Central memory CD8-positive, alpha-beta T cell (primary cell): ENCODE measurements at regions not wholly inside any gene's neighbourhood (a gene's known extent, or its start where the extent isn't known, plus 50 kb on each side); places are given as distances from the start of the nearest gene placed in this dataset.
"Not testable (repeated sequence)": the region's sequence is repeated elsewhere in the genome, so short reads cannot be mapped to it uniquely, and the experiment has no call there.

Experiments
- ATAC-seq: fragments of 150-1000 bp; cut with Tn5 transposase; replicated peaks from 2 replicates; pipeline ENCODE4 v1.10.0; 2022; ENCODE audit warnings: mild to moderate bottlenecking, moderate FRiP score, moderate number of reproducible peaks; ENCODE audit not compliant: poor library complexity, severe bottlenecking; ENCODE audit errors: extremely low read depth
- DNase-seq, 2 donors: peaks; one replicate each; pipeline ENCODE4 v3.0.0; 2021; ENCODE audit warnings: low spot score in 2 of 2
- H3K27ac Mint-ChIP-seq: one replicate; pipeline ENCODE4 v1.8.0; 2022; ENCODE audit warnings: low read depth, mild to moderate bottlenecking, moderate library complexity, mixed read lengths
- H3K27me3 Mint-ChIP-seq: one replicate; pipeline ENCODE4 v1.8.0; 2022; ENCODE audit warnings: mixed read lengths
- H3K36me3 Mint-ChIP-seq: one replicate; pipeline ENCODE4 v1.8.0; 2022; ENCODE audit warnings: mild to moderate bottlenecking, moderate library complexity, mixed read lengths; ENCODE audit not compliant: insufficient read depth
- H3K4me1 Mint-ChIP-seq: one replicate; pipeline ENCODE4 v1.8.0; 2022; ENCODE audit warnings: mixed read lengths
- H3K4me3 Mint-ChIP-seq: one replicate; pipeline ENCODE4 v1.8.0; 2022; ENCODE audit warnings: mild to moderate bottlenecking, moderate library complexity, mixed read lengths
- H3K9me3 Mint-ChIP-seq: one replicate; pipeline ENCODE4 v1.8.0; 2022; ENCODE audit warnings: mixed read lengths

- DNase-seq (no peak), ATAC-seq (no peak)
- Mint-ChIP-seq H3K27me3 (peaks cover 10% of the 10 kb centered on the region), H3K4me1 (no peaks in the 10 kb centered on the region), H3K27ac (no peak overlapping the region), H3K9me3 (peaks cover 29% of the 10 kb centered on the region), H3K4me3 (no peak overlapping the region), H3K36me3 (no peaks in the 10 kb centered on the region)
Observed at GRCh38 chr19:29154163-29154562, 58.8 kb downstream of the UQCRFS1 start.

GRCh38 chr19:29145756-29146155 lies 67.2 kb downstream of the UQCRFS1 start:
- H3K4me3 Mint-ChIP-seq, result no peak overlapping the region
- peaks cover 2% of the 10 kb centered on the region for H3K36me3 Mint-ChIP-seq
- ATAC-seq (no peak), DNase-seq (no peak)
- H3K27ac Mint-ChIP-seq, result no peak overlapping the region
- H3K9me3 Mint-ChIP-seq, result peaks cover 7% of the 10 kb centered on the region
- no peaks in the 10 kb centered on the region for H3K4me1 Mint-ChIP-seq
- peaks cover 36% of the 10 kb centered on the region for H3K27me3 Mint-ChIP-seq

- DNase-seq (no peak), ATAC-seq (no peak)
- Mint-ChIP-seq H3K36me3 (peaks cover 2% of the 10 kb centered on the region), H3K4me1 (no peaks in the 10 kb centered on the region), H3K4me3 (no peak overlapping the region), H3K9me3 (peaks cover 5% of the 10 kb centered on the region), H3K27ac (no peak overlapping the region), H3K27me3 (peaks cover 36% of the 10 kb centered on the region)
Observed at GRCh38 chr19:29143183-29143582, 69.8 kb downstream of the UQCRFS1 start.

GRCh38 chr19:29139227-29139626 lies 73.7 kb downstream of the UQCRFS1 start:
- Mint-ChIP-seq H3K4me1 (no peaks in the 10 kb centered on the region), H3K9me3 (peaks cover 24% of the 10 kb centered on the region), H3K36me3 (peaks cover 2% of the 10 kb centered on the region), H3K27me3 (peaks cover 40% of the 10 kb centered on the region), H3K4me3 (no peak overlapping the region), H3K27ac (no peak overlapping the region)
- ATAC-seq (no peak), DNase-seq (no peak)

- DNase-seq, H3K36me3 Mint-ChIP-seq, ATAC-seq, H3K4me3 Mint-ChIP-seq, H3K27ac Mint-ChIP-seq, H3K4me1 Mint-ChIP-seq: not testable (repeated sequence)
- peaks cover 30% of the 10 kb centered on the region for H3K9me3 Mint-ChIP-seq
- H3K27me3 Mint-ChIP-seq, result peaks cover 34% of the 10 kb centered on the region
Observed at GRCh38 chr19:29138206-29138605, 74.7 kb downstream of the UQCRFS1 start.

GRCh38 chr19:29131456-29131855 lies 81.5 kb downstream of the UQCRFS1 start:
- Mint-ChIP-seq H3K9me3 (peaks cover 17% of the 10 kb centered on the region), H3K4me1 (no peaks in the 10 kb centered on the region), H3K27me3 (peaks cover 31% of the 10 kb centered on the region), H3K36me3 (peaks cover 2% of the 10 kb centered on the region), H3K27ac (no peak overlapping the region), H3K4me3 (no peak overlapping the region)
- ATAC-seq, result no peak
- no peak for DNase-seq

GRCh38 chr19:29129148-29129547 lies 83.8 kb downstream of the UQCRFS1 start:
- ATAC-seq (no peak), DNase-seq (no peak)
- H3K27me3 Mint-ChIP-seq, result peaks cover 25% of the 10 kb centered on the region
- H3K27ac Mint-ChIP-seq, result no peak overlapping the region
- no peak overlapping the region for H3K4me3 Mint-ChIP-seq
- peaks cover 12% of the 10 kb centered on the region for H3K9me3 Mint-ChIP-seq
- H3K36me3 Mint-ChIP-seq, result peaks cover 2% of the 10 kb centered on the region
- no peaks in the 10 kb centered on the region for H3K4me1 Mint-ChIP-seq

GRCh38 chr19:29128203-29128602 lies 84.7 kb downstream of the UQCRFS1 start:
- ATAC-seq (no peak), DNase-seq (no peak)
- H3K36me3 Mint-ChIP-seq, result peaks cover 2% of the 10 kb centered on the region
- H3K27me3 Mint-ChIP-seq, result peaks cover 23% of the 10 kb centered on the region
- H3K27ac Mint-ChIP-seq, result no peak overlapping the region
- no peak overlapping the region for H3K4me3 Mint-ChIP-seq
- H3K4me1 Mint-ChIP-seq, result no peaks in the 10 kb centered on the region
- peaks cover 5% of the 10 kb centered on the region for H3K9me3 Mint-ChIP-seq

GRCh38 chr19:29122185-29122584 lies 90.8 kb downstream of the UQCRFS1 start:
- ATAC-seq (no peak), DNase-seq (no peak)
- H3K27ac Mint-ChIP-seq, result no peak overlapping the region
- H3K4me3 Mint-ChIP-seq, result no peak overlapping the region
- H3K4me1 Mint-ChIP-seq, result no peaks in the 10 kb centered on the region
- peaks cover 5% of the 10 kb centered on the region for H3K9me3 Mint-ChIP-seq
- H3K36me3 Mint-ChIP-seq, result no peaks in the 10 kb centered on the region
- H3K27me3 Mint-ChIP-seq, result peaks cover 24% of the 10 kb centered on the region

- Mint-ChIP-seq H3K4me1 (no peaks in the 10 kb centered on the region), H3K27me3 (peaks cover 24% of the 10 kb centered on the region), H3K36me3 (no peaks in the 10 kb centered on the region), H3K9me3 (peaks cover 10% of the 10 kb centered on the region), H3K27ac (no peak overlapping the region), H3K4me3 (no peak overlapping the region)
- ATAC-seq (no peak), DNase-seq (no peak)
Observed at GRCh38 chr19:29121684-29122083, 91.3 kb downstream of the UQCRFS1 start.

- no peaks in the 10 kb centered on the region for H3K36me3 Mint-ChIP-seq
- H3K9me3 Mint-ChIP-seq, result peaks cover 11% of the 10 kb centered on the region
- no peak for ATAC-seq
- no peak for DNase-seq
- H3K27me3 Mint-ChIP-seq, result peaks cover 15% of the 10 kb centered on the region
- H3K4me3 Mint-ChIP-seq, result no peak overlapping the region
- no peaks in the 10 kb centered on the region for H3K4me1 Mint-ChIP-seq
- H3K27ac Mint-ChIP-seq, result no peak overlapping the region
Observed at GRCh38 chr19:29120466-29120865, 92.5 kb downstream of the UQCRFS1 start.

- no peak for ATAC-seq
- Mint-ChIP-seq H3K9me3 (peaks cover 5% of the 10 kb centered on the region), H3K27ac (no peak overlapping the region), H3K27me3 (peaks cover 10% of the 10 kb centered on the region), H3K36me3 (no peaks in the 10 kb centered on the region), H3K4me3 (no peak overlapping the region), H3K4me1 (no peaks in the 10 kb centered on the region)
- DNase-seq, result no peak
Observed at GRCh38 chr19:29119590-29119989, 93.4 kb downstream of the UQCRFS1 start.

- Mint-ChIP-seq H3K4me3 (no peak overlapping the region), H3K27me3 (peaks cover 10% of the 10 kb centered on the region), H3K27ac (no peak overlapping the region), H3K4me1 (no peaks in the 10 kb centered on the region), H3K9me3 (peaks cover 5% of the 10 kb centered on the region), H3K36me3 (no peaks in the 10 kb centered on the region)
- no peak for DNase-seq
- no peak for ATAC-seq
Observed at GRCh38 chr19:29118389-29118788, 94.6 kb downstream of the UQCRFS1 start.

- H3K36me3 Mint-ChIP-seq, result no peaks in the 10 kb centered on the region
Observed at GRCh38 chr19:29117926-29118325, 95.0 kb downstream of the UQCRFS1 start.

More at GRCh38 chr19:29117926-29118325, 95.0 kb downstream of the UQCRFS1 start:
- H3K4me3 Mint-ChIP-seq, result no peak overlapping the region
- H3K27ac Mint-ChIP-seq, result no peak overlapping the region
- DNase-seq (no peak), ATAC-seq (no peak)
- no peaks in the 10 kb centered on the region for H3K4me1 Mint-ChIP-seq
- H3K9me3 Mint-ChIP-seq, result peaks cover 5% of the 10 kb centered on the region
- H3K27me3 Mint-ChIP-seq, result peaks cover 10% of the 10 kb centered on the region
